Uterus (tissue), 3 donors: ENCODE measurements at regions not wholly inside any gene's neighbourhood (a gene's known extent, or its start where the extent isn't known, plus 50 kb on each side); places are given as distances from the start of the nearest gene placed in this dataset.
"Not testable (repeated sequence)": the region's sequence is repeated elsewhere in the genome, so short reads cannot be mapped to it uniquely, and the experiment has no call there.

Source experiments
- DNase-seq, 2 donors: peaks; one replicate each; pipeline ENCODE4 v3.0.0-alpha.2; 2019 to 2020
- H3K27ac ChIP-seq, 2 donors: fragments of 200-600 bp; sonication (generic); 1 replicate in 1 of 2; 2 replicates in 1 of 2; pipeline ENCODE4 v1.5.1; 2016 to 2018
- H3K27me3 ChIP-seq, 2 donors: fragments of 200-600 bp; sonication (generic); one replicate each; pipeline ENCODE4 v1.5.1; 2018 to 2019; ENCODE audit warnings: control low read depth in 1 of 2
- H3K36me3 ChIP-seq, 2 donors: fragments of 200-600 bp; sonication (generic); one replicate each; pipeline ENCODE4 v1.5.1; 2019; ENCODE audit warnings: control low read depth in 1 of 2
- H3K4me1 ChIP-seq, 2 donors: fragments of 200-600 bp; sonication (generic); one replicate each; pipeline ENCODE4 v1.5.1; 2018 to 2019; ENCODE audit warnings: control low read depth in 1 of 2
- H3K4me3 ChIP-seq, 2 donors: fragments of 200-600 bp; sonication (generic); 1 replicate in 1 of 2; 2 replicates in 1 of 2; pipeline ENCODE4 v1.5.1; 2018 to 2019; ENCODE audit warnings: mild to moderate bottlenecking in 1 of 2
- H3K9me3 ChIP-seq, 2 donors: fragments of 200-600 bp; sonication (generic); one replicate each; pipeline ENCODE4 v1.5.1; 2019; ENCODE audit warnings: control low read depth in 1 of 2
- POLR2A ChIP-seq, 2 donors: fragments of 450-650 bp; IDR thresholded peaks; one replicate each; pipeline ENCODE4 v1.6.1; 2016; ENCODE audit warnings: antibody characterized with exemption in 2 of 2, mild to moderate bottlenecking in 1 of 2, moderate library complexity in 1 of 2
- intact Hi-C: fragments of 100-400 bp; cut with DNase I; formaldehyde crosslinking; loops from one replicate; pipeline ENCODE4 v1.15.1; 2023; ENCODE audit warnings: low total_unique reads
- TF ChIP-seq, protein P1 (sequence below), 4 experiments: fragments of 200-600 bp in 2 of 4; fragments of 450-650 bp in 2 of 4; sonication (generic) in 2 of 4; IDR thresholded peaks; one replicate each; pipeline ENCODE4 v1.5.1; 2016 to 2019; ENCODE audit warnings: antibody characterized with exemption in 4 of 4, mild to moderate bottlenecking in 2 of 4, moderate library complexity in 1 of 4
- donor health status: DM: yes; HTN: yes; CAD: no.

- no peaks in the 10 kb centered on the region for H3K27me3 ChIP-seq
- H3K4me3 ChIP-seq, result no peak overlapping the region
- intact Hi-C loops, result no loop called here
- no peaks in the 10 kb centered on the region for H3K36me3 ChIP-seq
- no peaks in the 10 kb centered on the region for H3K4me1 ChIP-seq
- no peak for DNase-seq
- TF ChIP-seq, protein P1, sequence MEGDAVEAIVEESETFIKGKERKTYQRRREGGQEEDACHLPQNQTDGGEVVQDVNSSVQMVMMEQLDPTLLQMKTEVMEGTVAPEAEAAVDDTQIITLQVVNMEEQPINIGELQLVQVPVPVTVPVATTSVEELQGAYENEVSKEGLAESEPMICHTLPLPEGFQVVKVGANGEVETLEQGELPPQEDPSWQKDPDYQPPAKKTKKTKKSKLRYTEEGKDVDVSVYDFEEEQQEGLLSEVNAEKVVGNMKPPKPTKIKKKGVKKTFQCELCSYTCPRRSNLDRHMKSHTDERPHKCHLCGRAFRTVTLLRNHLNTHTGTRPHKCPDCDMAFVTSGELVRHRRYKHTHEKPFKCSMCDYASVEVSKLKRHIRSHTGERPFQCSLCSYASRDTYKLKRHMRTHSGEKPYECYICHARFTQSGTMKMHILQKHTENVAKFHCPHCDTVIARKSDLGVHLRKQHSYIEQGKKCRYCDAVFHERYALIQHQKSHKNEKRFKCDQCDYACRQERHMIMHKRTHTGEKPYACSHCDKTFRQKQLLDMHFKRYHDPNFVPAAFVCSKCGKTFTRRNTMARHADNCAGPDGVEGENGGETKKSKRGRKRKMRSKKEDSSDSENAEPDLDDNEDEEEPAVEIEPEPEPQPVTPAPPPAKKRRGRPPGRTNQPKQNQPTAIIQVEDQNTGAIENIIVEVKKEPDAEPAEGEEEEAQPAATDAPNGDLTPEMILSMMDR (IDR thresholded peaks at IDR 0.05), result no peak
- TF ChIP-seq POLR2A (IDR thresholded peaks at IDR 0.05), result no peak
- no peak overlapping the region for H3K27ac ChIP-seq
- no peaks in the 10 kb centered on the region for H3K9me3 ChIP-seq
These were observed 102.7 kb upstream of the NGF start for GRCh38 chr1:115440733-115441132.

- H3K27me3 ChIP-seq, H3K9me3 ChIP-seq, DNase-seq, H3K4me1 ChIP-seq, H3K4me3 ChIP-seq, intact Hi-C loops, H3K36me3 ChIP-seq, H3K27ac ChIP-seq: not testable (repeated sequence)
These were observed 101.5 kb upstream of the NGF start for GRCh38 chr1:115439520-115439919.

DNA sequence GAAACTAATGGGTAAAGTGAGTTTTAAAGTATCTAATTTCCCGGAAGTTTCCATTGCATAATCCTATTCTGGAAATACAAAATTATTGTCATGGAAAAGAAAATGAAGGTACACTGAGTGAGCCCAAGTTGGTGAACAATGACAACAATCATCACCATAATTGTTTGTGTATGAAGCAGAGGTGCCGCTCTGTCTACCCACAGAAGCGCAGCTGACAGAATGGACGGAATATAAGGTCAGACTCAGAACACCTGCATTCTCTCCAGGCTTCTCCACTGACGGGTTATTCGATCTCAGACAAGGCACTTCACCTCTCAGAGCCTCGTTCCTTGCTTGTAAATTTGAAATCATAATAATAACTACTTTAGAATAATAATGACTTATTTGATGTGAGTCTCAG, 99.1 kb upstream of the NGF start:
- Histone ChIP-seq H3K4me1 (peaks cover 0 to 10% of the 10 kb centered on the region in 2 donors), H3K27me3 (no peaks in the 10 kb centered on the region), H3K36me3 (no peaks in the 10 kb centered on the region), H3K27ac (no peak overlapping the region), H3K4me3 (no peak overlapping the region), H3K9me3 (no peaks in the 10 kb centered on the region)
- TF ChIP-seq POLR2A (IDR thresholded peaks at IDR 0.05), result no peak
- TF ChIP-seq, protein P1 (IDR thresholded peaks at IDR 0.05), result no peak
- DNase-seq, result no peak
- intact Hi-C loops, result no loop called here

DNA sequence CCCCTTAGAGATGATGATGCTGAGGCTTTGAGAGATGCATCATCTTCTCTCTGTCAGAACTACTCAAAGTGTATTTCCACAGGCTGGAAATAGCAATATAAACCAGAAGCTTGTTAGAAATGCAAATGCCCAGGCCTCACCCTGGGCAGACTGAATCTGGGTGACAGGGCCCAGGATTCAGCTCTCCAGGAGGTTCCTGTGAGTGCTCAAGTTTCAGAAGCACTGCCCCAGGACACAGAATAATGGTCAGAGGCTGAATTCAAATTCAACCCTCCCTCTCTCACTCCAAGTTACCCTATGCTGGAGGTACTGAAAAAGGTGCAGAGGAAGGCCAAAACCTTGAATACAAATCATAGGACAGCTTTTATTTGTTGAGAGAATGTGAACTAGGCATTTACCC, 98.5 kb upstream of the NGF start:
- intact Hi-C loops, result no loop called here
- peaks cover 0 to 10% of the 10 kb centered on the region in 2 donors for H3K4me1 ChIP-seq
- no peak for DNase-seq
- no peaks in the 10 kb centered on the region for H3K27me3 ChIP-seq
- H3K27ac ChIP-seq, result no peak overlapping the region
- H3K36me3 ChIP-seq, result no peaks in the 10 kb centered on the region
- H3K4me3 ChIP-seq, result no peak overlapping the region
- no peaks in the 10 kb centered on the region for H3K9me3 ChIP-seq
- TF ChIP-seq POLR2A (IDR thresholded peaks at IDR 0.05), result no peak
- TF ChIP-seq, protein P1 (IDR thresholded peaks at IDR 0.05), result no peak

GRCh38 chr1:115433483-115433882, 95.4 kb upstream of the NGF start:
- Histone ChIP-seq H3K27me3 (no peaks in the 10 kb centered on the region), H3K4me1 (peaks cover 0 to 10% of the 10 kb centered on the region in 2 donors), H3K27ac (peak overlapping the region; percentile 1 to 10), H3K36me3 (no peaks in the 10 kb centered on the region), H3K9me3 (no peaks in the 10 kb centered on the region), H3K4me3 (no peak overlapping the region)
- intact Hi-C loops, result no loop called here
- TF ChIP-seq, protein P1 (IDR thresholded peaks at IDR 0.05), result no peak
- TF ChIP-seq POLR2A (IDR thresholded peaks at IDR 0.05), result no peak
- DNase-seq, result peak in 1 of 2 donors; percentile 49

- intact Hi-C loops, result no loop called here
- no peak for DNase-seq
- H3K27ac ChIP-seq, result no peak overlapping the region
These were observed 94.0 kb upstream of the NGF start for GRCh38 chr1:115432061-115432460.

More at GRCh38 chr1:115432061-115432460, 94.0 kb upstream of the NGF start:
- Histone ChIP-seq H3K36me3 (no peaks in the 10 kb centered on the region), H3K4me1 (peaks cover 0 to 10% of the 10 kb centered on the region in 2 donors), H3K4me3 (no peak overlapping the region), H3K27me3 (no peaks in the 10 kb centered on the region), H3K9me3 (no peaks in the 10 kb centered on the region)
- TF ChIP-seq POLR2A (IDR thresholded peaks at IDR 0.05), result no peak
- TF ChIP-seq, protein P1 (IDR thresholded peaks at IDR 0.05), result no peak
